Smooth muscle cell (in vitro differentiated cells): ENCODE measurements at regions not wholly inside any gene's neighbourhood (a gene's known extent, or its start where the extent isn't known, plus 50 kb on each side); places are given as distances from the start of the nearest gene placed in this dataset.

Experiments
- DNase-seq: peaks from one replicate; lab custom pipeline; 2025; ENCODE audit not compliant: unreplicated experiment; lab: John Stamatoyannopoulos, UW
- H2AFZ ChIP-seq: fragments of 200-600 bp; sonication (generic); 2 replicates; pipeline ENCODE4 v1.6.0; 2016; ENCODE audit warnings: antibody characterized with exemption, low read depth, mild to moderate bottlenecking
- H3F3A ChIP-seq: fragments of 200-600 bp; sonication (generic); 2 replicates; pipeline ENCODE4 v1.6.0; 2017; ENCODE audit warnings: antibody characterized with exemption, low read depth
- H3K27ac ChIP-seq: fragments of 200-600 bp; sonication (generic); 2 replicates; pipeline ENCODE4 v1.5.1; 2016; ENCODE audit warnings: low read depth, mild to moderate bottlenecking
- H3K27me3 ChIP-seq: fragments of 200-600 bp; sonication (generic); 2 replicates; pipeline ENCODE4 v1.6.1; 2016; ENCODE audit warnings: low read depth, mild to moderate bottlenecking
- H3K36me3 ChIP-seq: fragments of 200-600 bp; sonication (generic); 2 replicates; pipeline ENCODE4 v1.5.1; 2016; ENCODE audit warnings: low read depth
- H3K4me1 ChIP-seq: fragments of 200-600 bp; sonication (generic); 2 replicates; pipeline ENCODE4 v1.5.1; 2016; ENCODE audit warnings: low read depth
- H3K4me2 ChIP-seq: fragments of 200-600 bp; sonication (generic); 2 replicates; pipeline ENCODE4 v1.6.0; 2016; ENCODE audit warnings: mild to moderate bottlenecking
- H3K4me3 ChIP-seq: fragments of 200-600 bp; sonication (generic); 2 replicates; pipeline ENCODE4 v1.5.1; 2016; ENCODE audit warnings: mild to moderate bottlenecking
- H3K79me2 ChIP-seq: fragments of 200-600 bp; sonication (generic); 2 replicates; pipeline ENCODE4 v1.6.0; 2016; ENCODE audit warnings: low read depth, mild to moderate bottlenecking
- H3K9ac ChIP-seq: fragments of 200-600 bp; sonication (generic); 2 replicates; pipeline ENCODE4 v1.6.0; 2016; ENCODE audit warnings: low read depth
- H3K9me3 ChIP-seq: fragments of 200-600 bp; sonication (generic); replicated peaks from 2 replicates; pipeline ENCODE4 v1.5.1; 2016; ENCODE audit warnings: low read depth
- H4K20me1 ChIP-seq: fragments of 200-600 bp; sonication (generic); 2 replicates; pipeline ENCODE4 v1.6.0; 2016; ENCODE audit warnings: low read depth
- WGBS: methylation state at CpG from one replicate; pipeline ENCODE4 v1.1.7; 2016; ENCODE audit warnings: low lambda C conversion rate; 5-methylcytosine and 5-hydroxymethylcytosine counted together
- TF ChIP-seq, protein P1 (sequence below): fragments of 200-600 bp; sonication (generic); IDR thresholded peaks from 2 replicates; pipeline ENCODE4 v1.5.1; 2017; ENCODE audit warnings: borderline replicate concordance, mild to moderate bottlenecking, antibody characterized with exemption; ENCODE audit not compliant: insufficient read depth, poor library complexity, severe bottlenecking

DNA sequence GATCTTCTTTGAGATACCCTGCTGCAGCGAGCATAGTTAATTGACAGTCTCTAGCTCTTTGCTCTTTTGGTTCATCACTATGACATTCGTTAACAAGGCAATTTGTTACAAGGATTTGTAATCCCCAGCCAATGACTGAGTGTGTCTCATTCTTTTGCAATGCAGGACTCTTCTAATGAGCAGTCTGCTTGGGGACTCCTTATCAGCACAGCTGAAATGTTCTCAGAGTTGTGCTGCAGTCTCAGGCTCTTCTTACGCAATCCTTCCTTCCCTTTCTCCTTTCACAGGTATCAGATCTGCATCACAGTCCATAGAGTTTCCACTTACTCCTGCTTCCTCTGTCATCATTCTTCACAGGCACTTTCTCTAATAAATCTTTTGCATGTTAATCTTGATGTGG, 161.2 kb upstream of the OGFRL1 start:
- Histone ChIP-seq H3F3A (no peaks in the 10 kb centered on the region), H3K4me2 (no peak overlapping the region), H3K9ac (no peak overlapping the region), H4K20me1 (no peaks in the 10 kb centered on the region), H3K79me2 (no peaks in the 10 kb centered on the region), H3K36me3 (no peaks in the 10 kb centered on the region), H2AFZ (no peak overlapping the region), H3K9me3 (no peaks in the 10 kb centered on the region), H3K27ac (no peak overlapping the region), H3K27me3 (no peaks in the 10 kb centered on the region), H3K4me3 (no peak overlapping the region), H3K4me1 (no peaks in the 10 kb centered on the region)
- DNase-seq = no peak
- WGBS = 14% methylated on average over 3 of the region's 3 CpGs
- TF ChIP-seq, protein P1, sequence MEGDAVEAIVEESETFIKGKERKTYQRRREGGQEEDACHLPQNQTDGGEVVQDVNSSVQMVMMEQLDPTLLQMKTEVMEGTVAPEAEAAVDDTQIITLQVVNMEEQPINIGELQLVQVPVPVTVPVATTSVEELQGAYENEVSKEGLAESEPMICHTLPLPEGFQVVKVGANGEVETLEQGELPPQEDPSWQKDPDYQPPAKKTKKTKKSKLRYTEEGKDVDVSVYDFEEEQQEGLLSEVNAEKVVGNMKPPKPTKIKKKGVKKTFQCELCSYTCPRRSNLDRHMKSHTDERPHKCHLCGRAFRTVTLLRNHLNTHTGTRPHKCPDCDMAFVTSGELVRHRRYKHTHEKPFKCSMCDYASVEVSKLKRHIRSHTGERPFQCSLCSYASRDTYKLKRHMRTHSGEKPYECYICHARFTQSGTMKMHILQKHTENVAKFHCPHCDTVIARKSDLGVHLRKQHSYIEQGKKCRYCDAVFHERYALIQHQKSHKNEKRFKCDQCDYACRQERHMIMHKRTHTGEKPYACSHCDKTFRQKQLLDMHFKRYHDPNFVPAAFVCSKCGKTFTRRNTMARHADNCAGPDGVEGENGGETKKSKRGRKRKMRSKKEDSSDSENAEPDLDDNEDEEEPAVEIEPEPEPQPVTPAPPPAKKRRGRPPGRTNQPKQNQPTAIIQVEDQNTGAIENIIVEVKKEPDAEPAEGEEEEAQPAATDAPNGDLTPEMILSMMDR = no peak

DNA sequence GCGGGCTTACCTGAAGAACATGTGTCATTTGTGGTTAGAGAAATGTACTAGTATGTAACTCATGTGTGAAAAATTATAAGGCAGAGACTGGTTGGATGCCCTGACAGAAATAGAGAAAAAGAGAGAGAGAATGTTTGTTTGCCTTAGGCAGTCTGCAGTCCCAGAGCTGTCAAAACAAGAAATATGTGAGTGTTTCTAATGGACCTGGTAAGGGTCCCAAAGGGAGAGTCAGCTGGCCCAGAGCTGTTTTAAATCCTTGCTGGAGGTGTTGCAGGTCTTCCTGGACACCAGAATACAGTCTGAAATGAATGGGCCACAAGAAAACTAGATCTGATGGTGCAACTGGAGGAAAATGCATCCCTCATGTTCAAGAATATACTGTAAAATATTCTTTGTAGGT, 158.3 kb upstream of the OGFRL1 start:
- H2AFZ ChIP-seq = no peak overlapping the region
- no peaks in the 10 kb centered on the region for H3K27me3 ChIP-seq
- DNase-seq = no peak
- no peaks in the 10 kb centered on the region for H3K9me3 ChIP-seq
- H3K36me3 ChIP-seq = no peaks in the 10 kb centered on the region
- TF ChIP-seq, protein P1 = no peak
- H3K9ac ChIP-seq = no peak overlapping the region
- no peaks in the 10 kb centered on the region for H3K79me2 ChIP-seq
- H3K4me3 ChIP-seq = no peak overlapping the region
- H3K4me2 ChIP-seq = no peak overlapping the region
- H3K27ac ChIP-seq = no peak overlapping the region
- 72% methylated on average over 1 of the region's 1 CpG for WGBS
- H3F3A ChIP-seq = no peaks in the 10 kb centered on the region
- H4K20me1 ChIP-seq = no peaks in the 10 kb centered on the region
- H3K4me1 ChIP-seq = no peaks in the 10 kb centered on the region

DNA sequence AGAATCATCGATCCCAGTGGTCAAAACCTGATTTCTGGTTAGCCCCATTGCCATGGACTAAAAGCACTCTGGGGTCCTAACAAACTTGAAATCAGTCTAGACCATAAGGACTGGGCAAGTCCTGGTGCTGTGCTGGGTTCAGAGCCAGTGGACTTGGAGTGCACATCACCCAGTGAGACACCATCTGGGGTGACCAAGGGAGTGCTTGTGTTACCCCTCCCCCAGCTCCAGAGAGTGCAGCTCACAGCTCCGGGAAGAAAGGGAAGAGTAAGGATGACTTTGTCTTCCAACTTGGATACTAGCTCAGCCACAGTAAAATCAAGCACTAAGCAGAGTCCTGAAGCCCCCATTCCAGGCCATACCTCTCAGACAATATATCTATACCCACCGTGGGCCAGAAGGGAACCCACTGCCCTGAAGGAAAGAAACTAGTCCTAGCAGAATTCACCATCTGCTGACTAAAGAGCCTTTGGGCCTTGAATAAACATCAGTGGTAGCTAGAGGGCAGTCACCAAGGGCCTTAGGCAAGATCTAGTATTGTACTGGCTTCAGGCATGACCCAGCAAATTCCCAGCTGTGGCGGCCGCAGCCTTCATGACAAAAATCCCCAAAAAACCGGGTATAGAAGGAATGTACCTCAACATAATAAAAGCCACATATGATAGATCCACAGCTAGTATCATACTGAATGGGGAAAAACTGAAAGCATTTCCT, 153.5 kb upstream of the OGFRL1 start:
- no peak overlapping the region for H3K4me2 ChIP-seq
- WGBS = 82% methylated on average over 6 of the region's 6 CpGs
- H3K36me3 ChIP-seq = no peaks in the 10 kb centered on the region

More for the DNA sequence above, 153.5 kb upstream of the OGFRL1 start:
- H3K27me3 ChIP-seq = no peaks in the 10 kb centered on the region
- no peaks in the 10 kb centered on the region for H3K9me3 ChIP-seq
- H3K4me3 ChIP-seq = no peak overlapping the region
- H3F3A ChIP-seq = no peaks in the 10 kb centered on the region
- no peak for DNase-seq
- H3K79me2 ChIP-seq = no peaks in the 10 kb centered on the region
- no peak overlapping the region for H2AFZ ChIP-seq
- H3K4me1 ChIP-seq = no peaks in the 10 kb centered on the region
- no peak overlapping the region for H3K27ac ChIP-seq
- H3K9ac ChIP-seq = no peak overlapping the region
- no peaks in the 10 kb centered on the region for H4K20me1 ChIP-seq
- TF ChIP-seq, protein P1 = no peak
